ENCODE measurements at regions not wholly inside any gene's neighbourhood (a gene's known extent, or its start where the extent isn't known, plus 50 kb on each side); places are given as distances from the start of the nearest gene placed in this dataset.
"Not testable (repeated sequence)": the region's sequence is repeated elsewhere in the genome, so short reads cannot be mapped to it uniquely, and the experiment has no call there.

DNA sequence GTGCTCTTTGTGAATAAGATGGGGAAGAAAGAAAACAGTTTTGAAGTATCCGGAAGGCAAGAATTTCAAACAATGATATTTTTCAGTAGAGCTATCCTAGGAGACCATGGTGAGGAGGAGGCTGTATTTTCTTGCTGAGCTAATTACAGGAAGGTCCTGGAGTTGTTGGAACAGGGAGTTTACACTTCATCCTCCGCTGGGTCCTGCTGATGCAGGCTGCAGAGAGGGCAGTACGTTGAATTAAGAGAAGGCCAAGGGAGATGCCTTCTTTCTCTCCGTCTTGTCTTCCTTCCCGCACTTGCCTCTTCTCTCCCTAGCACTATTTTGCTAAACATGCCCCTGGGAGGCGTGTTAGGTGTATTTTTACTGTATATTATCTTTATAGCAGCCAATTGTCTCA is 60.0 kb upstream of the EDAR start:
- no peak for DNase-seq (ENCODE audit: low read depth)

DNA sequence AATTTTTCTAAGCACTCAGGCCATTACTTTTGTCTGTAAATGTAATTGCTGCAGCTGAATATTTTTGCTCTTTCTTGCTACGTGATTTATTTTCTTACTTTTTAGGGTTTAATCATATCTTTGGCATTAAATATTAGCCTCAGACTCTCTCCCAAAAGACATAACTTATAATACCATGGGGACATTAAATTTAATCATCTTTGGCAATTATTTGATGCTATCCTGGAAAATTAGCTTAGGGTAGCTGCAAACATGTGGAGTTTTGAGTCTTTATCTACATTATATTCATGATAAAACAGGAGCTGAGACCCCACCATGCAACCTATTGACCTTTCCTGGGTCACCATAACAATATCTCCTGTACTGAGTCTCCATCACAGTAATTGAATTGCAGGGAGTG is 59.1 kb upstream of the EDAR start:
- DNase-seq (ENCODE audit: low read depth) = no peak

DNA sequence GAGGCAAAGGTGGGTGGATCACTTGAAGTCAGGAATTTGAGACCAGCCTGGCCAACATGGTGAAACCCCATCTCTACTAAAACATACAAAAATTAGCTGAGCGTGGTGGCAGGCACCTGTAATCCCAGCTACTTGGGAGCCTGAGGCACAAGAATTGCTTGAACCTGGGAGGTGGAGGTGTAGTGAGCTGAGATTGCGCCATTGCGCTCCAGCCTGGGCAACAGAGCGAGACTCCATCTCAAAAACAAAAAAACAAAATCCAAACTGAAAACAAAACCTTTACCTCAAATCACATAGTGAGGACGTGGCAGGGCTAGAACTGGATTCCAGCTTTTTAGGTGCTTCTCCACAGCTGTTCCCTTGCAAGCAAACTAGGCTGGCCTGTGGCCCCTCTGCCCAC is 58.5 kb upstream of the EDAR start:
- DNase-seq (ENCODE audit: low read depth) = not testable (repeated sequence)

DNA sequence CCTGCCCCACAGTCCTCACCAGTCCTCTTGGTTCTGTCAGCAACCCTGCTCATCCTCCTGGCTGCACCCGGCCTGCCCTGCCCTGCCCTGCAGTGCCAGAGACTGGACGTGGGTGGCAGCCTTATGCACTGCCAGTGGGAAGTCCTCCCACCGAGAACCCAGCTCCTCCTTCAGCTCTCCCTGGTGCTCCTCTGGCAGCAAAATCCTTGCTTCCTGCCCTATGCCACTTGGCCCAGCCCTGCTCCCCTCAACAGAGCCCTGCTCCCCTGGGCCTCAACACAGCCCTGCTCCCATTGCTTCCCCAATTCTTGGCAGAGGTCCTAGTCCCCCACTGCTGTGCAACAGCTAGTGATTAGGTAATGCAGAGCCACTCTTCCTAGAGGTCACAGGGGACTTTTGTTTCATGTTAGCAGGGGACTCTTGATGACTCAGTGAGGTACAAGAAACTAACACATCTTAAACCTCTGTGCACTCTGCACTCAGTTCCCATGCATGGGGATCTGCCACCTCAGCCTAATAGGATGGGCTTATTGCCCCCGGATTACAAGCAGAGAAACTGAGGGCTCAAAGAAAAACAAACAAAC is 58.0 kb upstream of the EDAR start:
- no peak for DNase-seq (ENCODE audit: low read depth)

- DNase-seq (ENCODE audit: low read depth) = no peak
Measured at GRCh38 chr2:109045505-109045904, 56.5 kb upstream of the EDAR start.

- no peak for DNase-seq (ENCODE audit: low read depth)
Measured at GRCh38 chr2:109038992-109039391, 50.0 kb upstream of the EDAR start.
